Activated CD4-positive, alpha-beta T cell treated with anti-CD3 and anti-CD28 coated beads, Interleukin-2, amount 50 U/mL, for 48 hours (primary cell): ENCODE measurements at regions not wholly inside any gene's neighbourhood (a gene's known extent, or its start where the extent isn't known, plus 50 kb on each side); places are given as distances from the start of the nearest gene placed in this dataset.

Experiments
- DNase-seq, 2 experiments: peaks; one replicate each; pipeline ENCODE4 v3.0.0-alpha.2; 2020

GRCh38 chr2:213202011-213202410 lies 50.6 kb upstream of the IKZF2 start:
- DNase-seq: no peak

DNA sequence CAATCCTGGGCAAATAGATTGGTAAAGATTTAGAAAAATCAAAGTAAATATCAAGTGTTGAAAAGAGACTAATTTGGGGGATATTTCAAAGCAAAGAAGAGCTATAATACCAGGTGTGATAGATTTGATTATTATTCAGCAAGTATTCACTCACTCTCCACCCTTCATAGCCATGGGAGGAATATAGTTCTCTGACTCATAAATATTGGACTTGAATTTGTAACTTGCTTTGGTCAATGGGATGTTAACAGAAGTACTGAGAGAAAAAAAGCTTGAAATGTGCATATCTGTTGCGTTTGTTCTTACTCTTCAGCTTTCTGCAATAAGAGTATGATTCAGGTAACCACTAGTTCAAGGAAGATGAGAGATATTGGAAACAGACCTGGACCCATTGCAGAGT lies 54.5 kb upstream of the IKZF2 start:
- DNase-seq: no peak

GRCh38 chr2:213213186-213213585 lies 61.8 kb upstream of the IKZF2 start:
- DNase-seq: no peak

DNA sequence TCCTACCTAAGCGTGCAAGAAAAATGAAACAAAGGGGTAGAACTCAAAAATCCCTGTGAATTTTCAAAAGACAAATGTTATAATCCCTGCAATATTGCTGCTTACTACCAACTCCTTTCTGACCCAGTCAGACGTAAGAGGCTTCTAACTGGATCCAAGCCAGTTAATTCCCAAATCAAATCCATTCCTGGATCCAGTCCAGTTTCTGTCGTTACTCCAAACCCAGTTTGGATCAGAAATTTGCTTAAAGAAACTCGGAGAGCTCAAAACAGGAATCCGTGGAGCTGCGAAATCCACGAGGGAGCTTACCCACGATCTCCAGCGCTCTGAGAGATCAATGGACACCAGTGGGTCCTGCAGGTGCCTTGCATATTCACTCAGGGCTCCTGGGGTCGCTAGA lies 62.8 kb upstream of the IKZF2 start:
- DNase-seq: no peak

- no peak for DNase-seq
Observed at GRCh38 chr2:213216461-213216860, 65.0 kb upstream of the IKZF2 start.

- DNase-seq: no peak
Observed at GRCh38 chr2:213219816-213220215, 64.4 kb upstream of the SPAG16 start.

DNA sequence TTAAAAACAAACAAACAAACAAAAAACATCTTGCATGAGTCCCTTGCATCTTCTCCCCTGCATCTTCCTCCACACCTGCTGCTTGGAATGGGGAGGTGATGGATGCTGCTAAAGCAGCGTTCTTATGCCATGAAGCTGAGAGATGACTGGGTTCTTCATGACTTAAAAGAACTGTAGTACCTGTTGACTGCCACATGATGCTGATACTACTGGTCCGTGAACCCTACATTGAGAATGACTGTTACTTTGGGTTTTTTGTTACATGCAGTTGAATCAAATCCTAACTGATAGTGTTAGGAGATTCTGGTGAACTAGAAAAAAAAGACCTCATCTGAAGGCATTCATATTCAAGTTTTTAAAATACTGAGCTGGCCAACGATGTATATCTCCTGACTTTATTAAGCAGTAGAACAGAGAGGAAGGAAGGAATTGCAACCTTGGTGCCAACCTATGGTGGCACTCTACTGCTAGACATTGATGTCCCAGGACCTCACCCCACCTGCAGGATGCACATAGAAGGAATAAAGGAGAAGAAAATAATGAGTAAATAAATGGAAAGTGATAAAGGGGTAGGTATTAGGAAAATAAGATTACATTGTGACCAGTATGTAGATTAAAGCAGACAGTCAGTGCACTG lies 63.2 kb upstream of the SPAG16 start:
- no peak for DNase-seq

- no peak for DNase-seq
Observed at GRCh38 chr2:213221957-213222356, 62.3 kb upstream of the SPAG16 start.

- DNase-seq: no peak
Observed at GRCh38 chr2:213224366-213224765, 59.9 kb upstream of the SPAG16 start.

DNA sequence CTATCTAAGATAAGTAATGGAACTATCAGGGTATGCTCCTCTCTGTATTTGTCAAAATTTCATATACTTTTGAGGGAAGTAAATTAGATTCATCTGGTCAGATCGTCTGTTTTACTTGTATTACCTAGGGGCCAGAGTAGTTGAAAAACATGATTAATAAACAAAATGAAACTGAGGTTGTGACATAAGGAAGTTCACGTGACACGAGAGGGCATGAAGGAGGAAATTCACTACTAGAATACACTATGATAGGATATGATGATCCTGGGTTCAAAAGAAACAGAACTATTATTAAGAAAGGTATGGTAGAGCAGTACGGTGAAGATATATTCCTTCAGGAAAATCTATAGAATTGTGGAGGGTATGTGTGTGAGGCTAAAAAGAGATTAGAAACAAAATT lies 58.4 kb upstream of the SPAG16 start:
- DNase-seq: no peak

DNA sequence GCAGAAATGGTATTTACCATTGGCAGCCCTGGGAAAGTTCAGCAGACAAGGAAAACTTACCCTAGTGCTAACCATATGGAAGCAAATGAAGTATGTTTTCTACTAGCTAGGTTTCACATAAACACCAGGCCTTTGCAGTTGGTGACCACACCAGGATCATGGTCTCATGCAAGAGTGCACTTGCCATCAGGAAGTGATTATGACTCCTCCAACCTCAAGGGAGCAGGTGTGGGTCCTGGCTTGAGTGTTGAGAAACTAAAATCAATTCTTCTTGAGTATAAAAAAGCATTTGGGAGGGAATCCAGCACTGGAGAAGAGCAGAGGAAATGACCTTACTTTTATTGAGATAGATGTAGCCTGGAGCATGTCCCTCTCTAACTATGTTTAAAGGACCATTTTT lies 56.8 kb upstream of the SPAG16 start:
- DNase-seq: no peak

- DNase-seq: no peak
Observed at GRCh38 chr2:213228638-213229037, 55.6 kb upstream of the SPAG16 start.

DNA sequence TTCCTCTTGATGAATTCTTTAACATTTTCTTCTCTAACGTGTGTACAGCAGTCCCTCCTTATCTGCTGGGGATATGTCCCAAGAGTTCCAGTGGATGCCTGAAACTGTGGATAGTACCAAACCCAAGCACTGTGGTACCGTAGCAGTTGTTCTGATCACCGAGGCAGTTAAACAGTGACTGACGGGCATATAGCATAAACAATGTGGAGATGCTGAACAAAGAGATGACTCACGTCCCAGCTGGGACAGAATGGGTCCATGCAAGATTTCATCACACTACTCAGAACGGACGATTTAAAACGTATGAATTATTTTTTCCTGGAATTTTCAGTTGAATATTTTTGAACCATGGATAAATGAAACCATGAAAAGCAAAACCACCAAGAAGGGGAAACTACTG lies 54.5 kb upstream of the SPAG16 start:
- DNase-seq: no peak

- no peak for DNase-seq
Observed at GRCh38 chr2:213231966-213232365, 52.3 kb upstream of the SPAG16 start.

DNA sequence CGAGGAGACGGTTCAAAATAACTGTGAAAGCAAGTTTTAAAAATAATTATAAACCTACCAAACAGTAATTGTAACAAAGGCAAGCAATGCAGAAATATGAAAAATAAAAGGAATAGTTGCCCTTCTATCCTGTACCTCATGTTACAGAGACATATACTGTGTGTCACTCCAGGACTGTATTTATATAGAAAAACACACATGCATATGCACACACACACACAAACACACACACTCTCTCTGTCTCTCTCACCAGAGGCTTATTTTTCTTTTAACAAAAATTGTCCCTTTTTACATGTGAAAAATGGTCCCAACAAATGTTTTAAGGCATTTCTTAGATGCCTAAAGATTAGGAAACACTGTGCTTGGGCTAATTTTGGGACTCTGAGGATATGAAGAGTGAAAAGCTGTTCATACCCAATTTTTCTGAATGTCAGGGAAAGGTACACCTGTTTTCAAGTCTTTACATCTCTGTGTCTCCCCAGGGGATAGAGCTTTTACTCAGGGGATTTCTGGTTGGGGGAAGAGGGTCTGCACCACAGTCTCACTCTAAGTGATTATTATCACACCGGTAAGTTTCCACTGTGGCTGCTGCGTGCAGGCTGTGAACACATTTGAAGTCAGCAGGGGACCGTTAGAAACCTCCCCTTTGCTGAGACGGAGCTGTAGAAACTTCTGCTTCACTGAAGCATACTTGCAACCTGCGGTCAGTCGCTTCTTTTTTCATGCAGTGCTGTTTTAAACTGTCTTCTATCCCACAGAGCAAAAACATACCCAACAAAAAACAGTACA lies 51.4 kb upstream of the SPAG16 start:
- peak in 1 of 2 experiments; percentile 5 for DNase-seq

- no peak for DNase-seq
Observed at GRCh38 chr2:213233438-213234330, 50.6 kb upstream of the SPAG16 start.
